ENCODE measurements at regions not wholly inside any gene's neighbourhood (a gene's known extent, or its start where the extent isn't known, plus 50 kb on each side); places are given as distances from the start of the nearest gene placed in this dataset.
A peak's percentile ranks its signal among the peaks of the same experiment; 100 is the strongest.

- TF ChIP-seq MLLT1 (IDR thresholded peaks at IDR 0.05), result no peak
- TF ChIP-seq SMARCA5 (IDR thresholded peaks at IDR 0.05), result no peak
- TF ChIP-seq CREB1 (IDR thresholded peaks at IDR 0.05; ENCODE audit: low read depth), result no peak
Observed at GRCh38 chr6:160881148-160881808, 110.3 kb upstream of the MAP3K4 start (continued).

- FAIRE-seq (peak; percentile 49), ATAC-seq (no peak), DNase-seq (ENCODE audit: low read depth, low spot score) (no peak)
- Histone ChIP-seq H3K4me3 (no peak overlapping the region), H3K79me2 (ENCODE audit: control insufficient read depth, insufficient read depth, low read length) (no peaks in the 10 kb centered on the region), H3K4me2 (ENCODE audit: control insufficient read depth, insufficient read depth) (no peak overlapping the region), H4K20me1 (ENCODE audit: control insufficient read depth, insufficient read depth) (no peaks in the 10 kb centered on the region), H2AFZ (ENCODE audit: control insufficient read depth, low read depth, low read length) (no peak overlapping the region), H3K9ac (ENCODE audit: control insufficient read depth, insufficient read depth, low read length) (no peak overlapping the region), H3K36me3 (ENCODE audit: control insufficient read depth in 2 of 2, insufficient read depth in 2 of 2, low read length in 1 of 2) (no peaks in the 10 kb centered on the region), H3K27me3 (replicated peaks in 1 of 2; ENCODE audit: control insufficient read depth in 2 of 2, insufficient read depth in 2 of 2, low read length in 1 of 2) (no peaks in the 10 kb centered on the region), H3K4me1 (ENCODE audit: control insufficient read depth, insufficient read depth, low read length) (no peaks in the 10 kb centered on the region; the same call in 1 of the 2 replicates), H3K27ac (ENCODE audit: control insufficient read depth, insufficient read depth) (no peak overlapping the region), H3K9me3 (replicated peaks; ENCODE audit: control insufficient read depth, insufficient read depth, low read length) (no peaks in the 10 kb centered on the region)
- in situ Hi-C loops (cut with MboI) (no loop called here), intact Hi-C loops (cut with micrococcal nuclease; ENCODE audit: unreplicated experiment) (no loop called here)
- no TSS peak for BruUV-seq (replicated peaks)
- ChIA-PET SMC1A (ENCODE audit: uncharacterized antibody, unreplicated experiment) (no interaction called here), RAD21 (ENCODE audit: unreplicated experiment) (no interaction called here), POLR2A (no interaction called here), CTCF (no interaction called here)
- 0% methylated on average over 2 of the region's 2 CpGs for WGBS (ENCODE audit: insufficient coverage, insufficient replicate concordance, low lambda C conversion rate, missing lambda C conversion rate)
- no peak for TF ChIP-seq EZH2 (IDR thresholded peaks at IDR 0.05; ENCODE audit: borderline replicate concordance, control insufficient read depth, low read depth, low read length)
- TF ChIP-seq STAT3 (IDR thresholded peaks at IDR 0.05; ENCODE audit: low read depth, low read length), result no peak
- no peak for TF ChIP-seq ATF2 (IDR thresholded peaks at IDR 0.05; ENCODE audit: low read length)
- no peak for TF ChIP-seq ZBTB11 (CRISPR knock-in tag; IDR thresholded peaks at IDR 0.05)
- TF ChIP-seq CBX5 (IDR thresholded peaks at IDR 0.05; ENCODE audit: low read depth), result no peak
- no peak for TF ChIP-seq SMC3 (IDR thresholded peaks at IDR 0.05; ENCODE audit: borderline replicate concordance, low read length)
- no peak for TF ChIP-seq NFIC (IDR thresholded peaks at IDR 0.05; ENCODE audit: low read depth, low read length)
- TF ChIP-seq MTA3 (IDR thresholded peaks at IDR 0.05; ENCODE audit: borderline replicate concordance, low read length), result no peak
Observed at GRCh38 chr6:160882006-160882405, 109.6 kb upstream of the MAP3K4 start.

Data from GM12878 (cell line).